ENCODE measurements at regions not wholly inside any gene's neighbourhood (a gene's known extent, or its start where the extent isn't known, plus 50 kb on each side); places are given as distances from the start of the nearest gene placed in this dataset.
A peak's percentile ranks its signal among the peaks of the same experiment; 100 is the strongest.

DNA sequence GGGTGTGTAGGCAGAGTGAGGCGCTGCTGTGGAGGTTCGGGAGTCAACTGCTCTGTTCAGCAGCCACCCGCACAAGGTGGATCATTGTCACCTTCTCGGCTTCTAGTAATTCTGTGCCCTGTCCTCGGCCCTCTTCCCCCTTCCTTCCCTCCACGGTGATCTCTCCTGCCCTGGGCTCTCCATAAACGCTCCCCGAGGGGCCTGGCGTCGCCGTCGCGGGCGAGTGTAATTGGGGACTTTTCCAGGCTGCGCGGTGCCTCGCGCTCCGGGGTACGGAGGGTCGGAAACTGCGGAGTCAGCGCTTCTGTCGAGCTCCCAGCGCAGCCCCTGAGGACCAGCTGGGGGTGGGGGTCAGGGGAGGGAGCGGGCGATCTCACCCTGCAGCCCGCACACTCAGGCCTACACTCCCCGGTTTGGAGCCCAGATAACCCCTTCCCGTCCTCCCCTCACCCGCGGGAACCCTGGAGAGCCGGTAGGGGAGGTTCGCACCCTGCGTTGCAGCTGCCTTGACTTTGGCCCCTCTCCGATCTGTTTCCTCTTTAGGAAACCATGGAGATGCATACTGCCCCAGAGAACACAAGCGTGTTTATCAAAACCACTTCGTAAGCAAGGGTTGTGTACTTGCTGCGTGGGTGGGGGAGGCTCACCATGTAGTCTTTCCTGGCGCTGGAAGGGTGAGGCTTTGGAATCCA is 188.3 kb upstream of the ZNF618 start:
- peak overlapping the region; percentile 58 for H3K4me3 ChIP-seq (ENCODE audit: low read length)

GRCh38 chr9:113690055-113690740 is 185.9 kb upstream of the ZNF618 start:
- Histone ChIP-seq H3K9ac (ENCODE audit: low read length) (no peak overlapping the region), H3K9me3 (ENCODE audit: low read length) (no peaks in the 10 kb centered on the region), H3K36me3 (ENCODE audit: insufficient read depth, low read length) (no peaks in the 10 kb centered on the region), H3K79me2 (replicated peaks; ENCODE audit: insufficient read depth, low read length) (no peaks in the 10 kb centered on the region), H2AFZ (ENCODE audit: low read depth, low read length) (no peak overlapping the region), H4K20me1 (ENCODE audit: insufficient read depth) (no peaks in the 10 kb centered on the region), H3K4me2 (ENCODE audit: low read length) (no peak overlapping the region), H3K27me3 (ENCODE audit: insufficient read depth, low read depth, low read length) (peaks cover 30% of the 10 kb centered on the region), H3K27ac (ENCODE audit: low read length) (no peak overlapping the region), H3K9me2 (ENCODE audit: insufficient read depth, low read length) (no peaks in the 10 kb centered on the region), H3F3A (ENCODE audit: insufficient read depth, low read length, poor library complexity, severe bottlenecking) (no peaks in the 10 kb centered on the region), H3K4me3 (ENCODE audit: low read length) (no peak overlapping the region)
- TF ChIP-seq, protein P1, sequence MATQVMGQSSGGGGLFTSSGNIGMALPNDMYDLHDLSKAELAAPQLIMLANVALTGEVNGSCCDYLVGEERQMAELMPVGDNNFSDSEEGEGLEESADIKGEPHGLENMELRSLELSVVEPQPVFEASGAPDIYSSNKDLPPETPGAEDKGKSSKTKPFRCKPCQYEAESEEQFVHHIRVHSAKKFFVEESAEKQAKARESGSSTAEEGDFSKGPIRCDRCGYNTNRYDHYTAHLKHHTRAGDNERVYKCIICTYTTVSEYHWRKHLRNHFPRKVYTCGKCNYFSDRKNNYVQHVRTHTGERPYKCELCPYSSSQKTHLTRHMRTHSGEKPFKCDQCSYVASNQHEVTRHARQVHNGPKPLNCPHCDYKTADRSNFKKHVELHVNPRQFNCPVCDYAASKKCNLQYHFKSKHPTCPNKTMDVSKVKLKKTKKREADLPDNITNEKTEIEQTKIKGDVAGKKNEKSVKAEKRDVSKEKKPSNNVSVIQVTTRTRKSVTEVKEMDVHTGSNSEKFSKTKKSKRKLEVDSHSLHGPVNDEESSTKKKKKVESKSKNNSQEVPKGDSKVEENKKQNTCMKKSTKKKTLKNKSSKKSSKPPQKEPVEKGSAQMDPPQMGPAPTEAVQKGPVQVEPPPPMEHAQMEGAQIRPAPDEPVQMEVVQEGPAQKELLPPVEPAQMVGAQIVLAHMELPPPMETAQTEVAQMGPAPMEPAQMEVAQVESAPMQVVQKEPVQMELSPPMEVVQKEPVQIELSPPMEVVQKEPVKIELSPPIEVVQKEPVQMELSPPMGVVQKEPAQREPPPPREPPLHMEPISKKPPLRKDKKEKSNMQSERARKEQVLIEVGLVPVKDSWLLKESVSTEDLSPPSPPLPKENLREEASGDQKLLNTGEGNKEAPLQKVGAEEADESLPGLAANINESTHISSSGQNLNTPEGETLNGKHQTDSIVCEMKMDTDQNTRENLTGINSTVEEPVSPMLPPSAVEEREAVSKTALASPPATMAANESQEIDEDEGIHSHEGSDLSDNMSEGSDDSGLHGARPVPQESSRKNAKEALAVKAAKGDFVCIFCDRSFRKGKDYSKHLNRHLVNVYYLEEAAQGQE (IDR thresholded peaks at IDR 0.05; ENCODE audit: borderline replicate concordance), result no peak
- no peak for TF ChIP-seq MXI1 (conservative IDR thresholded peaks at IDR 0.05; ENCODE audit: poor library complexity, severe bottlenecking)
- no peak for TF ChIP-seq SMC3 (conservative IDR thresholded peaks at IDR 0.05; ENCODE audit: poor library complexity)
- TF ChIP-seq EZH2 (IDR thresholded peaks at IDR 0.05; ENCODE audit: borderline replicate concordance, insufficient read depth, low read length, poor library complexity, severe bottlenecking), result no peak
- no peak for TF ChIP-seq EP300 (conservative IDR thresholded peaks at IDR 0.05; ENCODE audit: poor library complexity, severe bottlenecking)
- TF ChIP-seq POLR2AphosphoS5 (IDR thresholded peaks at IDR 0.05), result no peak

More for the DNA sequence above, 188.3 kb upstream of the ZNF618 start:
- no peak overlapping the region for H3K27ac ChIP-seq (ENCODE audit: low read length)
- H3K27me3 ChIP-seq (ENCODE audit: insufficient read depth, low read depth, low read length), result peaks cover 30% of the 10 kb centered on the region
- no peaks in the 10 kb centered on the region for H4K20me1 ChIP-seq (ENCODE audit: insufficient read depth)
- no peak overlapping the region for H3K4me2 ChIP-seq (ENCODE audit: low read length)
- H3K9me3 ChIP-seq (ENCODE audit: low read length), result no peaks in the 10 kb centered on the region
- H3K9ac ChIP-seq (ENCODE audit: low read length), result no peak overlapping the region
- TF ChIP-seq CTCF (IDR thresholded peaks at IDR 0.05; ENCODE audit: poor library complexity, severe bottlenecking) (peak; percentile 12), MXI1 (conservative IDR thresholded peaks at IDR 0.05; ENCODE audit: poor library complexity, severe bottlenecking) (no peak)
- no peaks in the 10 kb centered on the region for H3K36me3 ChIP-seq (ENCODE audit: insufficient read depth, low read length)
- no peaks in the 10 kb centered on the region for H3F3A ChIP-seq (ENCODE audit: insufficient read depth, low read length, poor library complexity, severe bottlenecking)
- no peaks in the 10 kb centered on the region for H3K79me2 ChIP-seq (replicated peaks; ENCODE audit: insufficient read depth, low read length)
- no peak overlapping the region for H2AFZ ChIP-seq (ENCODE audit: low read depth, low read length)
- no peaks in the 10 kb centered on the region for H3K9me2 ChIP-seq (ENCODE audit: insufficient read depth, low read length)

All from neural cell (in vitro differentiated cells).